Mucosa of rectum (tissue), 2 donors: ENCODE measurements at regions not wholly inside any gene's neighbourhood (a gene's known extent, or its start where the extent isn't known, plus 50 kb on each side); places are given as distances from the start of the nearest gene placed in this dataset.

Experiments
- H3K27ac ChIP-seq, 2 donors: one replicate each; pipeline ENCODE4 v1.7.0; 2013; ENCODE audit warnings: inconsistent platforms in 2 of 2, low read depth in 2 of 2, low read length in 2 of 2
- H3K27me3 ChIP-seq, 2 donors: one replicate each; pipeline ENCODE4 v1.7.0; 2013; ENCODE audit warnings: low read length in 2 of 2; ENCODE audit not compliant: control insufficient read depth in 2 of 2, insufficient read depth in 2 of 2
- H3K36me3 ChIP-seq, 2 donors: one replicate each; pipeline ENCODE4 v1.7.0; 2013; ENCODE audit warnings: low read length in 2 of 2; ENCODE audit not compliant: control insufficient read depth in 2 of 2, insufficient read depth in 2 of 2
- H3K4me1 ChIP-seq, 2 donors: one replicate each; pipeline ENCODE4 v1.7.0; 2013; ENCODE audit warnings: low read length in 2 of 2, mild to moderate bottlenecking in 1 of 2; ENCODE audit not compliant: control insufficient read depth in 2 of 2, insufficient read depth in 2 of 2
- H3K4me3 ChIP-seq, 2 donors: one replicate each; pipeline ENCODE4 v1.7.0; 2013; ENCODE audit warnings: low read length in 2 of 2
- H3K9ac ChIP-seq, 2 donors: one replicate each; pipeline ENCODE4 v1.7.0; 2013; ENCODE audit warnings: low read length in 2 of 2, low read depth in 1 of 2, mild to moderate bottlenecking in 1 of 2
- H3K9me3 ChIP-seq, 2 donors: one replicate each; pipeline ENCODE4 v1.7.0; 2013; ENCODE audit warnings: low read length in 2 of 2; ENCODE audit not compliant: control insufficient read depth in 2 of 2
- donor health status: healthy.
- donor health status: Normal muscosa, but diverticular disease.

- Histone ChIP-seq H3K27ac (no peak overlapping the region), H3K27me3 (no peaks in the 10 kb centered on the region), H3K36me3 (no peaks in the 10 kb centered on the region), H3K4me3 (no peak overlapping the region), H3K4me1 (no peaks in the 10 kb centered on the region), H3K9ac (no peak overlapping the region), H3K9me3 (no peaks in the 10 kb centered on the region)
These were observed 233.2 kb upstream of the DDHD1 start for GRCh38 chr14:53386362-53386761.

GRCh38 chr14:53384536-53384935 lies 231.4 kb upstream of the DDHD1 start:
- no peaks in the 10 kb centered on the region for H3K9me3 ChIP-seq
- H3K27me3 ChIP-seq = no peaks in the 10 kb centered on the region
- H3K27ac ChIP-seq = no peak overlapping the region
- no peaks in the 10 kb centered on the region for H3K36me3 ChIP-seq
- H3K9ac ChIP-seq = no peak overlapping the region
- H3K4me1 ChIP-seq = no peaks in the 10 kb centered on the region
- H3K4me3 ChIP-seq = no peak overlapping the region

- Histone ChIP-seq H3K4me3 (no peak overlapping the region), H3K36me3 (no peaks in the 10 kb centered on the region), H3K4me1 (no peaks in the 10 kb centered on the region), H3K9me3 (no peaks in the 10 kb centered on the region), H3K27ac (no peak overlapping the region), H3K9ac (no peak overlapping the region), H3K27me3 (no peaks in the 10 kb centered on the region)
These were observed 230.9 kb upstream of the DDHD1 start for GRCh38 chr14:53384073-53384472.

- Histone ChIP-seq H3K9me3 (no peaks in the 10 kb centered on the region), H3K27ac (no peak overlapping the region), H3K4me1 (no peaks in the 10 kb centered on the region), H3K4me3 (no peak overlapping the region), H3K27me3 (no peaks in the 10 kb centered on the region), H3K36me3 (no peaks in the 10 kb centered on the region), H3K9ac (no peak overlapping the region)
These were observed 228.8 kb upstream of the DDHD1 start for GRCh38 chr14:53381895-53382294.

- Histone ChIP-seq H3K4me1 (no peaks in the 10 kb centered on the region), H3K36me3 (no peaks in the 10 kb centered on the region), H3K9me3 (no peaks in the 10 kb centered on the region), H3K4me3 (no peak overlapping the region), H3K9ac (no peak overlapping the region), H3K27ac (no peak overlapping the region), H3K27me3 (no peaks in the 10 kb centered on the region)
These were observed 227.7 kb upstream of the DDHD1 start for GRCh38 chr14:53380867-53381225.

- Histone ChIP-seq H3K9ac (no peak overlapping the region), H3K4me3 (no peak overlapping the region), H3K36me3 (no peaks in the 10 kb centered on the region), H3K27me3 (no peaks in the 10 kb centered on the region), H3K9me3 (no peaks in the 10 kb centered on the region), H3K27ac (no peak overlapping the region), H3K4me1 (no peaks in the 10 kb centered on the region)
These were observed 227.1 kb upstream of the DDHD1 start for GRCh38 chr14:53380052-53380866.

GRCh38 chr14:53378142-53378541 lies 225.0 kb upstream of the DDHD1 start:
- no peaks in the 10 kb centered on the region for H3K27me3 ChIP-seq
- no peaks in the 10 kb centered on the region for H3K4me1 ChIP-seq
- H3K9me3 ChIP-seq = no peaks in the 10 kb centered on the region

GRCh38 chr14:53376064-53376463 lies 222.9 kb upstream of the DDHD1 start:
- Histone ChIP-seq H3K4me3 (no peak overlapping the region), H3K4me1 (no peaks in the 10 kb centered on the region), H3K27ac (no peak overlapping the region), H3K9me3 (no peaks in the 10 kb centered on the region), H3K36me3 (no peaks in the 10 kb centered on the region), H3K27me3 (no peaks in the 10 kb centered on the region), H3K9ac (no peak overlapping the region)

More at GRCh38 chr14:53378142-53378541, 225.0 kb upstream of the DDHD1 start:
- no peak overlapping the region for H3K27ac ChIP-seq
- no peak overlapping the region for H3K4me3 ChIP-seq
- H3K9ac ChIP-seq = no peak overlapping the region
- H3K36me3 ChIP-seq = no peaks in the 10 kb centered on the region

GRCh38 chr14:53375599-53375998 lies 222.5 kb upstream of the DDHD1 start:
- H3K9ac ChIP-seq = no peak overlapping the region
- no peaks in the 10 kb centered on the region for H3K27me3 ChIP-seq
- no peak overlapping the region for H3K4me3 ChIP-seq
- no peaks in the 10 kb centered on the region for H3K36me3 ChIP-seq
- no peaks in the 10 kb centered on the region for H3K9me3 ChIP-seq
- no peaks in the 10 kb centered on the region for H3K4me1 ChIP-seq
- H3K27ac ChIP-seq = no peak overlapping the region

GRCh38 chr14:53368711-53369201 lies 215.6 kb upstream of the DDHD1 start:
- Histone ChIP-seq H3K9ac (no peak overlapping the region), H3K27me3 (no peaks in the 10 kb centered on the region), H3K4me3 (no peak overlapping the region), H3K4me1 (no peaks in the 10 kb centered on the region), H3K9me3 (no peaks in the 10 kb centered on the region), H3K36me3 (no peaks in the 10 kb centered on the region), H3K27ac (peak overlapping the region in 1 of 2 donors; percentile 41)
